Mucosa of descending colon (tissue), 3 donors: ENCODE measurements at regions not wholly inside any gene's neighbourhood (a gene's known extent, or its start where the extent isn't known, plus 50 kb on each side); places are given as distances from the start of the nearest gene placed in this dataset.

Source experiments
- ATAC-seq: fragments of 200-7000 bp; cut with Tn5 transposase; one replicate; pipeline ENCODE4 v1.9.1; 2020; ENCODE audit warnings: mild to moderate bottlenecking, moderate library complexity
- DNase-seq, 3 donors: peaks; one replicate each; pipeline ENCODE4 v3.0.0-alpha.2; 2020
- H3K36me3 ChIP-seq: fragments of 200-600 bp; one replicate; pipeline ENCODE4 v1.8.0; 2021; ENCODE audit warnings: low read depth, mild to moderate bottlenecking
- H3K4me1 ChIP-seq: fragments of 200-600 bp; one replicate; pipeline ENCODE4 v1.8.0; 2021; ENCODE audit warnings: low read depth, mild to moderate bottlenecking
- H3K4me3 ChIP-seq: fragments of 200-600 bp; one replicate; pipeline ENCODE4 v1.8.0; 2021; ENCODE audit warnings: mild to moderate bottlenecking
- H3K9me3 ChIP-seq: fragments of 200-600 bp; one replicate; pipeline ENCODE4 v1.8.0; 2021; ENCODE audit warnings: mild to moderate bottlenecking
- CTCF ChIP-seq: fragments of 200-600 bp; IDR thresholded peaks from one replicate; pipeline ENCODE4 v1.8.0; 2022; ENCODE audit warnings: antibody characterized with exemption, mild to moderate bottlenecking
- intact Hi-C, 2 donors: fragments of 100-400 bp; cut with DNase I in 1 of 2; cut with micrococcal nuclease in 1 of 2; formaldehyde crosslinking; loops; one replicate each; pipeline versions ENCODE4 v1.11.0 to v1.11.1; 2022; cut with DNase I, micrococcal nuclease
- donor health status: DM: no; HTN: no; CAD: no; lungs with moderate emphysema.
- donor health status: DM: no; HTN: no; CAD: no.
- donor health status: DM: no; HTN: yes; CAD: no.

GRCh38 chr5:15374886-15375285 is 125.1 kb upstream of the FBXL7 start:
- H3K4me3 ChIP-seq, result no peak overlapping the region
- DNase-seq (no peak), ATAC-seq (no peak)
- intact Hi-C loops, result no loop called here
- no peaks in the 10 kb centered on the region for H3K36me3 ChIP-seq
- no peaks in the 10 kb centered on the region for H3K9me3 ChIP-seq
- H3K4me1 ChIP-seq, result no peaks in the 10 kb centered on the region
- TF ChIP-seq CTCF, result no peak

- H3K36me3 ChIP-seq, result no peaks in the 10 kb centered on the region
- no peak for ATAC-seq
- intact Hi-C loops, result no loop called here
- no peaks in the 10 kb centered on the region for H3K9me3 ChIP-seq
- TF ChIP-seq CTCF, result no peak
- no peak for DNase-seq
- no peaks in the 10 kb centered on the region for H3K4me1 ChIP-seq
- no peak overlapping the region for H3K4me3 ChIP-seq
Observed at GRCh38 chr5:15373151-15373550, 126.8 kb upstream of the FBXL7 start.

- H3K4me3 ChIP-seq, result no peak overlapping the region
- TF ChIP-seq CTCF, result no peak
- DNase-seq (peak in 1 of 3 donors; percentile 25), ATAC-seq (no peak)
- intact Hi-C loops, result no loop called here
- H3K9me3 ChIP-seq, result no peaks in the 10 kb centered on the region
- H3K36me3 ChIP-seq, result no peaks in the 10 kb centered on the region
- no peaks in the 10 kb centered on the region for H3K4me1 ChIP-seq
Observed at GRCh38 chr5:15371184-15371583, 128.8 kb upstream of the FBXL7 start.

GRCh38 chr5:15368835-15369234 is 131.1 kb upstream of the FBXL7 start:
- Histone ChIP-seq H3K9me3 (no peaks in the 10 kb centered on the region), H3K4me3 (no peak overlapping the region), H3K36me3 (no peaks in the 10 kb centered on the region), H3K4me1 (no peaks in the 10 kb centered on the region)
- DNase-seq, result no peak
- no peak for ATAC-seq
- intact Hi-C loops, result no loop called here
- no peak for TF ChIP-seq CTCF

- Histone ChIP-seq H3K4me3 (no peak overlapping the region), H3K9me3 (no peaks in the 10 kb centered on the region), H3K4me1 (no peaks in the 10 kb centered on the region), H3K36me3 (no peaks in the 10 kb centered on the region)
- intact Hi-C loops, result no loop called here
- TF ChIP-seq CTCF, result no peak
- ATAC-seq (no peak), DNase-seq (no peak)
Observed at GRCh38 chr5:15367489-15367888, 132.5 kb upstream of the FBXL7 start.

GRCh38 chr5:15366676-15367391 is 133.1 kb upstream of the FBXL7 start:
- H3K4me3 ChIP-seq, result no peak overlapping the region
- intact Hi-C loops, result no loop called here
- no peak for ATAC-seq
- H3K36me3 ChIP-seq, result no peaks in the 10 kb centered on the region
- no peak for TF ChIP-seq CTCF
- no peak for DNase-seq
- no peaks in the 10 kb centered on the region for H3K4me1 ChIP-seq
- no peaks in the 10 kb centered on the region for H3K9me3 ChIP-seq
